ENCODE measurements at regions not wholly inside any gene's neighbourhood (a gene's known extent, or its start where the extent isn't known, plus 50 kb on each side); places are given as distances from the start of the nearest gene placed in this dataset.

- TF ChIP-seq CTCF (IDR thresholded peaks at IDR 0.05) (no peak), POLR2A (IDR thresholded peaks at IDR 0.05) (no peak)
Measured at GRCh38 chr20:11166712-11167111, 492.9 kb upstream of the JAG1 start.

All from lower leg skin (tissue), 3 donors.